Epithelial cell of proximal tubule (primary cell): ENCODE measurements at regions not wholly inside any gene's neighbourhood (a gene's known extent, or its start where the extent isn't known, plus 50 kb on each side); places are given as distances from the start of the nearest gene placed in this dataset.

ENCODE experiments used
- DNase-seq: peaks from one replicate; pipeline ENCODE4 v3.0.0-alpha.2; 2011; ENCODE audit warnings: low read depth
- H3K4me3 ChIP-seq: 2 replicates; pipeline ENCODE4 v1.5.1; 2011; ENCODE audit warnings: low read depth, mild to moderate bottlenecking, low read length
- CTCF ChIP-seq: conservative IDR thresholded peaks from 2 replicates; pipeline ENCODE4 v1.5.1; 2012; ENCODE audit warnings: low read depth, mild to moderate bottlenecking, low read length

- DNase-seq, result no peak
- no peak overlapping the region for H3K4me3 ChIP-seq
- TF ChIP-seq CTCF, result no peak
These were observed 116.0 kb upstream of the LRPAP1 start for GRCh38 chr4:3648195-3648594.

DNA sequence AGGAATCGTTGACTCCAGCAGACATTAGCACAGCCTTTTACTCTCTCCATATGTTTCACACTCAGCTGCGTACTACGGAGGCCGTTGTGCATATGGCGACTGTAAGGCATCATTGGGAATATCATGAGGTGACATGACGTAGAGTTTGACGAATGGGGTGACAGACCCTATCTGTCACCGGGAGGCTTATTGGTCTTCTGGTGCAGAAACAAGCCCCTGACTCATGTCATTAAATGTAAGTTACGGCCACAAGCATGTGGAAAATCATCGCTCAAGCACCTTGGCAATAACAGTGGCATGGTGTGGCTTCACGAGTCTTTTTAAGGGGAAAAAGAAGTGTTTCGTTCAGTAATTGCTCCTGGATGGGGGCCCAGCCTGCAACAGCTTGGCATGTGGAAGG lies 115.2 kb upstream of the LRPAP1 start:
- DNase-seq, result no peak
- no peak for TF ChIP-seq CTCF
- H3K4me3 ChIP-seq, result no peak overlapping the region

- no peak for DNase-seq
- no peak for TF ChIP-seq CTCF
- H3K4me3 ChIP-seq, result no peak overlapping the region
These were observed 113.8 kb upstream of the LRPAP1 start for GRCh38 chr4:3645711-3646679.

- H3K4me3 ChIP-seq, result no peak overlapping the region
- no peak for TF ChIP-seq CTCF
- DNase-seq, result no peak
These were observed 112.8 kb upstream of the LRPAP1 start for GRCh38 chr4:3644849-3645627.

- no peak for DNase-seq
- no peak overlapping the region for H3K4me3 ChIP-seq
- no peak for TF ChIP-seq CTCF
These were observed 111.6 kb upstream of the LRPAP1 start for GRCh38 chr4:3643518-3644433.

DNA sequence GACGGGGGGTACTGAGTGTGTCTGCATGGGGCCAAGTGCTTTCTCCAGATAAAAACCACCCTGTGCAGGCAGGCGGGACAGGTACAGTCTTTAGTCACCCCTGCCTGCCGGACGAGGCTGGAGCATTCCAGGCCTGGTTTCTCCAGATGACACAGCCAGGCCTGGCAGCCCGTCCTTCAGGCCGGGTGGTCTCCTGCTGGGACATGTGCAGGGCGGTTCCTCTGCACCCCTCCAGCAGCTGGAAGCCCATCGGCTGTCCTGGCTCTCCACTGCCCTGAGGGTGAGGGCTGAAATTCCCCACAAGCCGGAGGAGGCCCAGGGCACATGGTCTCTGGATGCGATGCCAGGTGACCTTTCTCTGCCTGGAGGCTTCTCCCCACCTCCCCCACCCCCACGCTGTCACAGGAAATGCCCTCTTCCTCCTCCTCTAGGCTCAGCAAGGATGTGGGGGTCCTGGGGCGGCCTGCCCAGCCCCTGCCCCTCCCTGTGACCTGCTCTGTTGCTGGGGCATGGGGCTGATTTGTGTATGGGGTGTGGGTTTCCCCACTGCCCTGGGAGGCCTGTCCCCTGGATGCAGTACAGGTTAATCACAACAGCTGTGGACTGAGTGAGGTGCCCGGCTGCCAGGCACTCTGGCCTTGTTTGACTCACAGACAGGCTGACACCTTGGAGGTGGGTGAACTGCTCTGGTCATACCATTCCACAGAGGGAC lies 110.7 kb upstream of the LRPAP1 start:
- no peak for TF ChIP-seq CTCF
- no peak for DNase-seq
- no peak overlapping the region for H3K4me3 ChIP-seq
